H1 (cell line): ENCODE measurements at regions not wholly inside any gene's neighbourhood (a gene's known extent, or its start where the extent isn't known, plus 50 kb on each side); places are given as distances from the start of the nearest gene placed in this dataset.

Experiments
- CTCF ChIA-PET: fragments of 300-600 bp; sonication (Branson Sonifier 250); formaldehyde crosslinking; loops from one replicate; lab custom pipeline; 2021; ENCODE audit not compliant: partially characterized antibody; lab: Charles Lee
- POLR2A ChIA-PET: fragments of 300-600 bp; sonication (Branson Sonifier 250); formaldehyde crosslinking; loops from one replicate; lab custom pipeline; 2021; ENCODE audit warnings: inconsistent platforms; ENCODE audit not compliant: partially characterized antibody; lab: Charles Lee
- DNase-seq, 2 experiments: peaks; one replicate each; pipeline versions ENCODE4 v3.0.0 to v3.0.0-alpha.2; 2010 to 2022; ENCODE audit warnings: low spot score in 2 of 2, low read depth in 1 of 2, mixed read lengths in 1 of 2
- FAIRE-seq: peaks from 2 replicates; lab custom pipeline; 2011; peaks lifted over from hg19 to GRCh38; lab: Jason Lieb, UNC
- H2AFZ ChIP-seq: 2 replicates; pipeline ENCODE4 v1.8.1; 2012; ENCODE audit warnings: low read length, inconsistent platforms
- H2AK5ac ChIP-seq: 2 replicates; pipeline ENCODE4 v1.6.1; 2013; ENCODE audit warnings: low read depth, low read length
- H2BK120ac ChIP-seq: replicated peaks from 2 replicates; pipeline ENCODE3; 2013; ENCODE audit warnings: low read depth, low read length, inconsistent platforms
- H2BK12ac ChIP-seq: 2 replicates; pipeline ENCODE4 v1.6.1; 2013; ENCODE audit warnings: low read depth, low read length
- H2BK15ac ChIP-seq: 2 replicates; pipeline ENCODE4 v1.6.1; 2013; ENCODE audit warnings: low read length
- H2BK20ac ChIP-seq: 2 replicates; pipeline ENCODE4 v1.6.1; 2013; ENCODE audit warnings: low read length
- H2BK5ac ChIP-seq: 2 replicates; pipeline ENCODE4 v1.6.1; 2013; ENCODE audit warnings: low read depth, low read length
- H3K14ac ChIP-seq: 2 replicates; pipeline ENCODE4 v1.6.1; 2013; ENCODE audit warnings: inconsistent platforms; ENCODE audit not compliant: insufficient read length
- H3K18ac ChIP-seq: 2 replicates; pipeline ENCODE4 v1.6.1; 2013; ENCODE audit warnings: low read length; ENCODE audit errors: extremely low read depth
- H3K23ac ChIP-seq: 2 replicates; pipeline ENCODE4 v1.6.1; 2013; ENCODE audit warnings: inconsistent platforms; ENCODE audit not compliant: insufficient read length
- H3K23me2 ChIP-seq: 2 replicates; pipeline ENCODE4 v1.6.1; 2013; ENCODE audit warnings: low read depth, low read length
- H3K27ac ChIP-seq: 2 replicates; pipeline ENCODE4 v1.6.1; 2011; ENCODE audit warnings: low read depth, low read length, inconsistent platforms
- H3K27me3 ChIP-seq, 4 experiments: replicated peaks in 1 of 4; 1 replicate in 1 of 4; 2 replicates in 3 of 4; pipeline versions ENCODE4 v1.6.1 to v1.8.1; 2011 to 2013; ENCODE audit warnings: low read length in 3 of 4, mild to moderate bottlenecking in 3 of 4, inconsistent platforms in 2 of 4, mixed read lengths in 2 of 4, moderate library complexity in 1 of 4; ENCODE audit not compliant: control insufficient read depth in 3 of 4, insufficient read depth in 3 of 4; ENCODE audit errors: extremely low read depth in 1 of 4
- H3K36me3 ChIP-seq, 4 experiments: 2 replicates each; pipeline versions ENCODE4 v1.6.1 to v1.8.1; 2011 to 2013; ENCODE audit warnings: mild to moderate bottlenecking in 4 of 4, low read length in 3 of 4, moderate library complexity in 2 of 4, control low read depth in 1 of 4, inconsistent platforms in 1 of 4; ENCODE audit not compliant: insufficient read depth in 4 of 4, control insufficient read depth in 2 of 4
- H3K4ac ChIP-seq: replicated peaks from 2 replicates; pipeline ENCODE3; 2013; ENCODE audit warnings: low read length, low read depth, mixed read lengths, inconsistent platforms; ENCODE audit not compliant: insufficient read length
- H3K4me1 ChIP-seq, 4 experiments: replicated peaks in 1 of 4; 1 replicate in 1 of 4; 2 replicates in 3 of 4; pipeline versions ENCODE4 v1.6.1 to v1.8.1; 2011 to 2013; ENCODE audit warnings: low read length in 3 of 4, inconsistent platforms in 2 of 4, mixed read lengths in 1 of 4; ENCODE audit not compliant: insufficient read depth in 4 of 4, control insufficient read depth in 3 of 4
- H3K4me2 ChIP-seq, 2 experiments: 2 replicates each; pipeline versions ENCODE4 v1.6.1 to v1.8.1; 2011 to 2013; ENCODE audit warnings: low read depth in 2 of 2, low read length in 2 of 2, control low read depth in 1 of 2, inconsistent platforms in 1 of 2, mild to moderate bottlenecking in 1 of 2; ENCODE audit not compliant: insufficient read depth in 1 of 2
- H3K4me3 ChIP-seq, 4 experiments: fragments of 200-600, 300-600 bp in 1 of 4; sonication (generic), shearing (Covaris generic), sonication (Bioruptor Twin) in 1 of 4; 2 replicates each; pipeline versions ENCODE4 v1.5.1 to v1.8.1; 2011 to 2016; ENCODE audit warnings: low read length in 4 of 4, low read depth in 3 of 4, control low read depth in 2 of 4, inconsistent platforms in 2 of 4, mild to moderate bottlenecking in 2 of 4, mixed read lengths in 1 of 4, moderate library complexity in 1 of 4; ENCODE audit not compliant: insufficient read depth in 2 of 4; ENCODE audit errors: extremely low read depth in 1 of 4
- H3K56ac ChIP-seq: replicated peaks from 2 replicates; pipeline ENCODE3; 2013; ENCODE audit warnings: low read depth, mild to moderate bottlenecking, mixed read lengths, low read length, inconsistent platforms; ENCODE audit not compliant: insufficient read length
- H3K79me1 ChIP-seq: 2 replicates; pipeline ENCODE4 v1.6.1; 2013; ENCODE audit warnings: low read depth, low read length, control low read depth
- H3K79me2 ChIP-seq, 2 experiments: 2 replicates each; pipeline versions ENCODE4 v1.6.1 to v1.8.1; 2012 to 2013; ENCODE audit warnings: low read length in 2 of 2, mild to moderate bottlenecking in 2 of 2, inconsistent platforms in 1 of 2; ENCODE audit not compliant: insufficient read depth in 2 of 2, control insufficient read depth in 1 of 2
- H3K9ac ChIP-seq, 4 experiments: replicated peaks in 1 of 4; 1 replicate in 1 of 4; 2 replicates in 3 of 4; pipeline versions ENCODE4 v1.6.1 to v1.8.1; 2011 to 2013; ENCODE audit warnings: low read depth in 3 of 4, low read length in 3 of 4, control low read depth in 2 of 4, mild to moderate bottlenecking in 2 of 4, moderate library complexity in 2 of 4, inconsistent platforms in 1 of 4; ENCODE audit errors: extremely low read depth in 1 of 4
- H3K9me3 ChIP-seq, 2 experiments: 2 replicates each; pipeline versions ENCODE4 v1.6.1 to v1.8.1; 2012 to 2013; ENCODE audit warnings: mild to moderate bottlenecking in 2 of 2, moderate library complexity in 2 of 2, control low read depth in 1 of 2, inconsistent platforms in 1 of 2, low read depth in 1 of 2, low read length in 1 of 2, mixed read lengths in 1 of 2; ENCODE audit not compliant: insufficient read depth in 2 of 2
- H4K20me1 ChIP-seq, 2 experiments: replicated peaks in 1 of 2; 2 replicates each; pipeline versions ENCODE3 to v1.8.1; 2011 to 2013; ENCODE audit warnings: inconsistent platforms in 2 of 2, low read length in 2 of 2, mild to moderate bottlenecking in 1 of 2; ENCODE audit not compliant: insufficient read depth in 2 of 2, control insufficient read depth in 1 of 2
- H4K5ac ChIP-seq: 2 replicates; pipeline ENCODE4 v1.6.1; 2013; ENCODE audit warnings: low read length, low read depth, mixed read lengths, inconsistent platforms; ENCODE audit not compliant: insufficient read length
- H4K8ac ChIP-seq: 2 replicates; pipeline ENCODE4 v1.8.0; 2013; ENCODE audit warnings: mild to moderate bottlenecking, moderate library complexity, low read length, inconsistent platforms; ENCODE audit not compliant: insufficient read depth; ENCODE audit errors: extremely low read depth
- H4K91ac ChIP-seq: replicated peaks from 2 replicates; pipeline ENCODE3; 2013; ENCODE audit warnings: low read length, mixed read lengths, inconsistent platforms; ENCODE audit not compliant: insufficient read length
- BACH1 ChIP-seq: IDR thresholded peaks from 2 replicates; pipeline ENCODE4 v1.6.1; 2012; ENCODE audit warnings: low read length, improper control_type of control experiment
- BRCA1 ChIP-seq: IDR thresholded peaks from 2 replicates; pipeline ENCODE4 v1.6.1; 2012; ENCODE audit warnings: low read depth, low read length, improper control_type of control experiment
- CBX8 ChIP-seq: fragments of 300-800, 300-1000 bp; sonication (generic); IDR thresholded peaks from 2 replicates; pipeline ENCODE4 v1.7.1; 2016; ENCODE audit warnings: low read depth, low read length, borderline replicate concordance
- CTCF ChIP-seq, 3 experiments: IDR thresholded peaks; 1 replicate in 2 of 3; 2 replicates in 1 of 3; pipeline versions ENCODE4 v1.5.1 to v1.6.1; 2011; ENCODE audit warnings: low read length in 3 of 3, mild to moderate bottlenecking in 3 of 3, inconsistent platforms in 2 of 3, low read depth in 1 of 3, moderate library complexity in 1 of 3; ENCODE audit not compliant: insufficient read depth in 1 of 3; ENCODE audit errors: control extremely low read depth in 1 of 3
- FOSL1 ChIP-seq: IDR thresholded peaks from 2 replicates; pipeline ENCODE4 v1.6.1; 2011; ENCODE audit warnings: mild to moderate bottlenecking, low read depth, low read length, moderate library complexity; ENCODE audit not compliant: insufficient read depth
- HDAC2 ChIP-seq, 2 experiments: fragments of 300-600 bp in 1 of 2; sonication (generic) in 1 of 2; IDR thresholded peaks; 2 replicates each; pipeline ENCODE4 v1.6.1; 2011 to 2012; ENCODE audit warnings: low read depth in 2 of 2, low read length in 2 of 2, mild to moderate bottlenecking in 2 of 2, moderate library complexity in 2 of 2, borderline replicate concordance in 1 of 2, inconsistent platforms in 1 of 2
- KDM4A ChIP-seq: IDR thresholded peaks from one replicate; pipeline ENCODE4 v1.7.1; 2012; ENCODE audit warnings: low read depth, mild to moderate bottlenecking, moderate library complexity, low read length, inconsistent platforms; ENCODE audit not compliant: severe bottlenecking
- NRF1 ChIP-seq: IDR thresholded peaks from 2 replicates; pipeline ENCODE4 v1.6.1; 2011; ENCODE audit warnings: mild to moderate bottlenecking, low read depth, low read length, improper control_type of control experiment
- POU5F1 ChIP-seq: IDR thresholded peaks from 2 replicates; pipeline ENCODE4 v1.6.1; 2011; ENCODE audit warnings: low read depth, mild to moderate bottlenecking, low read length, moderate library complexity
- SAP30 ChIP-seq: fragments of 300-600 bp; sonication (generic); IDR thresholded peaks from 2 replicates; pipeline ENCODE4 v1.7.1; 2012; ENCODE audit warnings: low read length, moderate library complexity, mild to moderate bottlenecking, inconsistent platforms; ENCODE audit not compliant: insufficient read depth, insufficient replicate concordance
- SP2 ChIP-seq: IDR thresholded peaks from 2 replicates; pipeline ENCODE4 v1.6.1; 2012; ENCODE audit warnings: mild to moderate bottlenecking, low read length, inconsistent platforms
- SRF ChIP-seq: IDR thresholded peaks from 2 replicates; pipeline ENCODE4 v1.6.1; 2011; ENCODE audit warnings: mild to moderate bottlenecking, low read depth, low read length, moderate library complexity
- WGBS, 2 experiments: shearing (Covaris generic) in 1 of 2; methylation state at CpG; one replicate each; pipeline versions ENCODE4 v1.1.6 to v1.1.7; 2013 to 2015; ENCODE audit warnings: low lambda C conversion rate in 2 of 2, mixed read lengths in 2 of 2, inconsistent platforms in 1 of 2, low coverage in 1 of 2, missing lambda C conversion rate in 1 of 2; ENCODE audit not compliant: insufficient replicate concordance in 2 of 2, insufficient coverage in 1 of 2, insufficient read length in 1 of 2; ENCODE audit errors: extremely low coverage in 1 of 2, missing lambda C conversion rate in 1 of 2; 5-methylcytosine and 5-hydroxymethylcytosine counted together

DNA sequence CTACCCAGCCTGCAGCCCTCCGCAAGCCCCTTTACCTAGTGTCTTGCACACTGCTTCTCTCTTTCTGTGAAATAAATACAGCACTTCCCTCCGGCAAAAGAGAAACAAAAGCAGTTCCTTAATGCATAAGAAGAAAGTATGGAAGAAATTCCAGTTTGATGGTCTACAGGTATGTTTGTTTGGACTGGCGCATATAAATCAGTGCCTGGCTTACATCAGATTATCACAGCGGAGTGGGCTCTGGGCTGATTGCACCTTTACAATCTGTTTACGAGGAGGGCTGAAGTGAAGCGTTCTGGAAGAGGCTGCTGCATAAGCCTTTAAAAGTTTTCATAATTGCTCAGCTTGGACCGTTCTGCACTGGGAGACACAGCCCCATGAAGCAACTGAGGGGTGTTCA lies 153.5 kb upstream of the FOXF1 start:
- POLR2A ChIA-PET, result no interaction called here
- no peak overlapping the region for H3K4me2 ChIP-seq
- TF ChIP-seq SRF (no peak), NRF1 (no peak), CTCF (IDR thresholded peaks at IDR 0.05; ENCODE audit: control extremely low read depth in 1 of 3, insufficient read depth in 1 of 3, low read depth in 1 of 3, low read length in 3 of 3) (no peak), CBX8 (no peak), BRCA1 (no peak), KDM4A (no peak), HDAC2 (IDR thresholded peaks at IDR 0.05; ENCODE audit: borderline replicate concordance in 1 of 2, low read depth in 2 of 2, low read length in 2 of 2) (no peak), SP2 (no peak), FOSL1 (no peak), BACH1 (no peak), POU5F1 (no peak), SAP30 (no peak)

More for the DNA sequence above, 153.5 kb upstream of the FOXF1 start:
- Histone ChIP-seq H2AFZ (no peak overlapping the region), H3K4me1 (peaks cover 0 to 20% (median 4%) of the 10 kb centered on the region in 4 experiments; a peak in 3 of 7 replicates), H4K8ac (no peak overlapping the region), H2BK5ac (no peak overlapping the region), H3K23me2 (no peaks in the 10 kb centered on the region), H3K36me3 (no peaks in the 10 kb centered on the region), H3K79me2 (no peaks in the 10 kb centered on the region), H2BK20ac (0 out of 2 replicates have a peak overlapping the region, but pooled peaks have one; percentile 72), H3K79me1 (no peaks in the 10 kb centered on the region), H4K20me1 (no peaks in the 10 kb centered on the region), H3K4me3 (no peak overlapping the region), H3K27ac (no peak overlapping the region), H3K23ac (no peak overlapping the region), H3K56ac (no peak overlapping the region), H3K9me3 (peaks cover 8% of the 10 kb centered on the region in 2 experiments; a peak in 3 of 4 replicates), H2BK120ac (no peak overlapping the region), H2AK5ac (no peak overlapping the region), H3K9ac (no peak overlapping the region), H4K5ac (no peak overlapping the region), H3K18ac (no peak overlapping the region), H3K4ac (no peak overlapping the region), H2BK15ac (no peak overlapping the region), H2BK12ac (no peak overlapping the region), H4K91ac (no peak overlapping the region), H3K14ac (no peak overlapping the region), H3K27me3 (0 out of 7 replicates have a peak, but pooled peaks cover 0 to 3% (median 0%) of the 10 kb centered on the region in 4 experiments)
- CTCF ChIA-PET, result interaction anchor here (0.9 to 1.4 kb wide), 3 partner anchors 17 to 104 kb away, joined by 3 to 4 read pairs (median 3); no protein-coding TSS in a partner anchor
- no peak for DNase-seq
- 87% methylated on average over 7 of the region's 7 CpGs; no CpG with 5 or more reads in 1 of the 2 experiments for WGBS, 2 experiments
- FAIRE-seq, result no peak
